ENCODE measurements at regions not wholly inside any gene's neighbourhood (a gene's known extent, or its start where the extent isn't known, plus 50 kb on each side); places are given as distances from the start of the nearest gene placed in this dataset.

GRCh38 chr3:102182162-102182561, 252.7 kb upstream of the ZPLD1 start:
- DNase-seq (ENCODE audit: low read depth in 2 of 2), result no peak

- DNase-seq (ENCODE audit: low read depth in 2 of 2), result no peak
Observed at GRCh38 chr3:102183186-102183585, 251.6 kb upstream of the ZPLD1 start.

- DNase-seq (ENCODE audit: low read depth in 2 of 2), result no peak
Observed at GRCh38 chr3:102183623-102184022, 251.2 kb upstream of the ZPLD1 start.

DNA sequence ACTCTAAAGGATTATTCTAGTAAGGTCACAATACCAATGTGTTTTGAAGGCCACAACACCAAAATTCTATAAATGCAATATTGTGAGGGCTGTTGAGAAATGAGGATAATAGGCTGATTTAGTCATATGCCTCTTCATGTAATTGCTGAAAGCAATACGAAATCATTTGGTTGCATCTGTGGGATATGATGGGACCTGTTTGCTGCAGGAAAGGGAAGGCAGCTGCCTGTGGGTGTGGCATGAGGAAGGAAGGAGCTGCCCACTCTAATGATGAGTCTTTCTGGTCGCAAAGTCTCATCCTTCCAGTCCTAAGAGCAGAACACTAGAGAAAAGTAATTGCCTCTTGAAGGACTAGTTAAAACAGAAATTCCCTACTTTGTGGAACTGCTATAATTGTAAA, 245.3 kb upstream of the ZPLD1 start:
- no peak for DNase-seq (ENCODE audit: low read depth in 2 of 2)

- DNase-seq (ENCODE audit: low read depth in 2 of 2), result no peak
Observed at GRCh38 chr3:102189956-102190723, 244.7 kb upstream of the ZPLD1 start.

GRCh38 chr3:102192575-102192974, 242.2 kb upstream of the ZPLD1 start:
- no peak for DNase-seq (ENCODE audit: low read depth in 2 of 2)

DNA sequence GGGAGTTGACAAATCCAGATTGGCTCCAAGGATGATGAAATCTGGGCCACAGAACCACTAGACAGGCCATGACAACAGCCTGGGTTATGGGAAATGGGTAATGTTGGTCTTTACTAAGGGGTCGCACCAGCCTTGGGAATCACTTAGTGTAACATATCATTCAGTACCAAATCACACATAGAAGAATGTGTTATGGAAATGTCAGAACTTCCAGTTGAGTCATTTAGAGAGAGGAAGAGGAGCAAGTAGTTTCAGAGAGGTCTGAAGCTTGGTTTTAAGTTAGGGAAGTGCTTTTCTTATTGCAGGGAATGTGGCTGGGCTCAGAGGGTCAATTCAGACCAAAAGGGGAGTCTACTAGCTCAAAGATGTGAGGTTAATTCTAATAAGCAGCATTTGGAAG, 241.6 kb upstream of the ZPLD1 start:
- DNase-seq (ENCODE audit: low read depth in 2 of 2), result no peak

DNA sequence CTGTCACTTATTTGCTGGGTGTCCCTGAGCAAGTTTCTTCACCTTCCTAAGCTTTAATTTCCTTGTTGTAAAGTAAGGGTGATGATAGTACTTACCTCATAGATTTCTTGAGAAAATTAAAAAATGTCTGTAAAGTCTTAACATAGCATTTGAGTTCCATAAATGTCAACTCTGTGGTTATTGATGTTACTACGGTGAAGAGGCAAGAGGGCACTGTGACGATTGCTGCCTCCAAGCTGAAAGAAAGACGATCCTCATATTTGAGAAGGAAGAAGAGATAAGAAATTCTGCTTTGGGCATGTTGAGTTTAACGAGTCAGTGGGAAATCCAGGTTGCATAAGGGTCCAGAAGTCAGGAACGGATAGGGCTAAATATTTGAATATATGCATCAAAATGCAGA, 240.8 kb upstream of the ZPLD1 start:
- DNase-seq (ENCODE audit: low read depth in 2 of 2), result no peak

GRCh38 chr3:102194760-102195159, 240.1 kb upstream of the ZPLD1 start:
- DNase-seq (ENCODE audit: low read depth in 2 of 2), result no peak

DNA sequence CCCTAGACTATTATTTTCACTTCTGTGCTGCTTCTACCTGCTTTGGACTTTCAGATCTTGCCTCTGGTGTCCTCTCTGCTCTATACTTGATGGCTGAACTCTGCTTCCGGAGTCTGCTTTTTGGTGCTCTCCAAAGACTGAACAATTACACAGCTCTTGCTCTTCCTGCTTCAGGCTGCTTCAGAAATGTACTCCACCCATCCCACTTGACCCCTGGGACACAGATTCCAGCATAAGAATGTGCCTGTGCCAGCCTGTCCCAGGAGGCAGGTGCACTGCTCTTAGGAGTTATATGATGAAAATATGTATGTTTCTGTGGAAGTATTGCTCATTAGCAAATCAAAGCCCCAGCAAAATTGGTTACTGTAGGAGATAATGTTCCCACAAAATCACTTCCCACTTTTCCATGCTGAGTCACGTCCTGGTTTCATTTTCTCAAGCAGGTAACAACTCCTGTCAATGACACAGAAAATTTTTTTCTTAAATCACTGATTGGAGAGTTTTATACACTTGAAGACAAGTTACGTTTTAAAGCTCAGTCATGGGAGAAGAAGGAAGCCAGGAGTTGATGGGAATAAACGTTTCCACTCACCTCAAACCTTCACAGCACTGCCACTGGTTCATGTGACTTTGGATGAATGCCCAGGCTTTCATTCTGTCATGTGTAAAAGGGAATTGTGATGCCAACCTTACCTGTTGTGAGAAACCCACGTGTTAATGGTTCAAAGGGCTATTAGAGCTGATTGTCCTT, 239.4 kb upstream of the ZPLD1 start:
- DNase-seq (ENCODE audit: low read depth in 2 of 2), result no peak

DNA sequence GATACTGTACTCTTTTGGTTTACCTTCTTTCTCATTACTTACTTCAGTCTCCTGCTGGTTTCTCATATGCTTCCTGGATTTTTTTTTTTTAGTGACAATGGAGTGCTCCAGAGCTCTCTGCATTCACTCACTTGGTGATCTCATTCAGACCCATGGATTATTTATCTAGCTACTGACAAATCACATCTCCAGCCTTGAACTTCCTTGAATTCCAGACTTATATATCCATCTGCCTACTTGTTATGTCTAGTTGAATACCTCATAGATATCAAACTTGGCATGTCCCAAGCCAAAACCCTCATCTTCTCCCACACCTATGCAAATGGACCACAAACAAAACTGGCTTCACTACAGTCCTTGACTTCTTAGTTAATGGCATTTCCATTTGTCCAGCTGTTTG, 234.7 kb upstream of the ZPLD1 start:
- DNase-seq (ENCODE audit: low read depth in 2 of 2), result no peak

DNA sequence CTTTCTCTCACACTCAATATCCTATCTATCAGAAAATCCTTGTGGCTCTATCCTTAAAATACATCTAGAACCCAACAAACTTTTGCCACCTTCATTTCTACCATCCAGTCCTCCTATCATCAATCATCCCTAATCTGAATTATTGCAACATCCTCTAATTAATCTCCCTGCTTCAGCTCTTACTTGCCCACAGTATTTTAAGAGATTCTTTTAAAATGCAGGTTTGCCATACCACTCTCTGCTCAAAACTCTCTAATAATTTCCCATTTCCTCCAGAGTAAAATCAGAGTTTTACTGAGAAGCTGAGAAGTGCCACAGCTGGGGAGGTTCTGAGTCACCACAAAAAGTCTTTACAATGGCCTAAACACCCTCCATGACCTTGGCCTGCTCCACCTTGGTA, 234.3 kb upstream of the ZPLD1 start:
- no peak for DNase-seq (ENCODE audit: low read depth in 2 of 2)

- no peak for DNase-seq (ENCODE audit: low read depth in 2 of 2)
Observed at GRCh38 chr3:102205647-102206046, 229.2 kb upstream of the ZPLD1 start.

DNA sequence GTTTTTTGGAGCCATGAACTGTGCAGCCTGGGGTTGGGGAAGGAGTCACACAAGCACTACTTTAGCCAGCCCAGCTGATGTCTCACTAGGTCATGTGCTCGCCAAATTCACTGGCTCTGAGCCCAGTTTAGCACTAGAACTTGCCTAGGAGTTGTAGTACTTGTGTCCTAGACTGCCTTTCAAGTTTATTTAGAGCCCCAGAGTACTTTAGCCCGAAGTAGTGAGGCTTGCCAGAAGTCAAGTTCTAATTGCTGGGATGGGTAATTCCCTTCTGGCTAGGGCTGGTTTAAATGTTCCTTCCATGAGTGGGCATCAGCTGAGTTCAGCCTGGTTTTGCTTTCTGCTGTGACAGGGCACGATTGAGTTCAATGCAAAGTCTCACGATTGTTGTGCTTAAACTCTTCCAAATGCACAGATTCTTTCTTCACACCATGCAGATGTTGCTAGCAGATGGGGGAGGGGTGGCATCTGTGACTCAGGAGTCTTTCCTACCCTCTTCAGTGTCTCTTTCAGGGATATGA, 228.2 kb upstream of the ZPLD1 start:
- no peak for DNase-seq (ENCODE audit: low read depth in 2 of 2)

GRCh38 chr3:102207151-102207571, 227.7 kb upstream of the ZPLD1 start:
- DNase-seq (ENCODE audit: low read depth in 2 of 2), result no peak

DNA sequence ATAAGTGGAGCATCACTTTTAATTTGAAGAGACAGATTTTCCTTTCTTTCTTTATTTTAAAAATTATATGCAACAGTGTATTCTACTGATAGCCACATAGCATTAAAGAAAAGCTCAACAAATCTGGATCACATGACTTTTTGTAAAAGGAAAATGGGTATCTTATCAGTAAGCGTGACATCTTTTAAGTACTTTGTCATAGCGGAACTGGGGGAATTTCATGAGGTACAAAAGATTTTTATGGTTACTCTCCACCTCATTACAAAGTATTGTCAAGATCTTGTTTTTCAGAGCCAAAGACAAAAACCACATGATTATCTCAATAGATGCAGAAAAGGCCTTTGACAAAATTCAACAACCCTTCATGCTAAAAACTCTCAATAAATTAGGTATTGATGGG, 219.6 kb upstream of the ZPLD1 start:
- DNase-seq (ENCODE audit: low read depth in 2 of 2), result no peak

DNA sequence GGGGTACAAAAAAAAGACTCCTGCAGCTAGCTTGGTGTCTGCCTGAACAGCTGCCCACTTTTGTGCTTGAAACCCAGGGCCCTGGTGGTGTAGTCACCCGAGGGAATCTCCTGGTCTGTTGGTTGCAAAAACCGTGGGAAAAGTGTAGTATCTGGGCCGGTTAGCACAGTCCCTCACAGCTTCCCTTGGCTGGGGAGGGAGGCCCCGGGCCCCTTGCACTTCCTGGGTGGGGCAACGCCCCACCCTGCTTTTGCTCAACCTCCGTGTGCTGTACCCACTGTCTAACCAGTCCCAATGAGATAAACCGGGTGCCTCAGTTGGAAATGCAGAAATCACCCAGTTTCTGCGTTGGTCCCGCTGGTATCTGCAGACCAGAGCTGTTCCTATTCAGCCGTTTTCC, 211.7 kb upstream of the ZPLD1 start:
- no peak for DNase-seq (ENCODE audit: low read depth in 2 of 2)

DNA sequence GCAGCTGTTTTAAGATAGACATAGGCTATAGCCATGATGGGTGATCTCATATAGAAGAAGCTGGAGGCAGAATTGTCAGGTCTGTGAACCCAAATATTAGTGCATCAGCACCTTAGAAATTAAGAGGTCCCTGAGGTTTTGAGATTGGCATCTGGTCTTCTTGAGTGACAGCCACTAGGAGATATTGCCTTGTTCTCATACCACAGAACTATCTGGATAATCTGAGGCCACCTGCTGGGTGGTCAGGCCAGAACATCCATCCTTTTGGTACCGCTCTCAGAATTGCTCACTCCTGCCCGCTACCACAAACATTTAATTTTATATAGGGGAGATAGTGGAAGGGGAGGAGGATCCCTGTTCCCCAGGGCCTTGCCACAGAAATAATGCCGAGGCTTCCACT, 210.6 kb upstream of the ZPLD1 start:
- no peak for DNase-seq (ENCODE audit: low read depth in 2 of 2)

DNA sequence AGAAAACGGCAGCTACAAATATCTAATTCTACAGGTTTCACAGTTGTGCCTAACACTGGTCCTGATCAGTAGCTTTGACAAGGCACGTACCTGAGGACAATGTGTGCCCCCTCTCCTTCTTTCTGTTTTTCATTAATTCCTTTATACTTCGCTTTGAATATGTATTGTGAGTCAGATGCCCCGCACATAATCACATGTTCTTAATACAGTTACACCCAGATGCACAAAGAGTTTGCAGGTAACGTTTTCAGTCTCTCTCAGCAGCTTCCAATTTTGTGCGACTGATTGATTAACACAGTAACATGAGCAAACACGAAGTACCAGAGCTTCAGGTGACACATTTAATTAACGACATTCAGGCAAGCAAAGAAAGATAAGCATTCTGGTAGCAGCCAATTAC, 209.8 kb upstream of the ZPLD1 start:
- no peak for DNase-seq (ENCODE audit: low read depth in 2 of 2)

DNA sequence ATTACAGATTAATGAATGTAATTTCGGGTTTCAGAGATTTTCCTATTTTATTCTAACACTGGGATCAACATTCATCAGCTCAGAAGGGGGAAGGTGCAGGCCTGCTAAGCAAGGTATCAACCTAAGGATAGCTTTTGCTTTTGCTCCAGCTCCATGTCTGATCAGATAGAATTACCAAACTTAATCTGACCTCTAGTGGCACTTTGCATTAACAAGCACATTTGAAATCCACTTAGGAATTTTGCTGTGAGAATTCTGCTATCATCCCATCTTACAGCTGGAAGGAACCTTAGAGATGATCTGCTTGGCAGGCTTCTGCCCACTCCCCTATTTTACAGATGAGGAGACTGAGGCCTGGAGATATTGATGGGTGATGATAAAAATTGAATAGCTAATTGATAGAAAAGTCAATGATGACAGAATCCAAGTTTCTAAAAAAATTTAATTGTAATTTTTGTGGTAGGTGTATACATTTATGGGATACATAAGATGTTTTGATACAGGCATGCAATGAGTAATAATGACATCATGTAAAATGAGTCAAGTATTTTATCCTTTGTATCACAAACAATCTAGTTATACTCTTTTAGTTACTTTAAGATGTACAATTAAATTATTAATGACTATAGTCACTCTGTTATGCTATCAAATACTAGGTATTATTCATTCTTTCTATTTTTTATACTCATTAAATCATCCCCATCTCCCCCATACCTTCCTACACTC, 209.2 kb upstream of the ZPLD1 start:
- no peak for DNase-seq (ENCODE audit: low read depth in 2 of 2)

GRCh38 chr3:102226463-102226862, 208.4 kb upstream of the ZPLD1 start:
- no peak for DNase-seq (ENCODE audit: low read depth in 2 of 2)

DNA sequence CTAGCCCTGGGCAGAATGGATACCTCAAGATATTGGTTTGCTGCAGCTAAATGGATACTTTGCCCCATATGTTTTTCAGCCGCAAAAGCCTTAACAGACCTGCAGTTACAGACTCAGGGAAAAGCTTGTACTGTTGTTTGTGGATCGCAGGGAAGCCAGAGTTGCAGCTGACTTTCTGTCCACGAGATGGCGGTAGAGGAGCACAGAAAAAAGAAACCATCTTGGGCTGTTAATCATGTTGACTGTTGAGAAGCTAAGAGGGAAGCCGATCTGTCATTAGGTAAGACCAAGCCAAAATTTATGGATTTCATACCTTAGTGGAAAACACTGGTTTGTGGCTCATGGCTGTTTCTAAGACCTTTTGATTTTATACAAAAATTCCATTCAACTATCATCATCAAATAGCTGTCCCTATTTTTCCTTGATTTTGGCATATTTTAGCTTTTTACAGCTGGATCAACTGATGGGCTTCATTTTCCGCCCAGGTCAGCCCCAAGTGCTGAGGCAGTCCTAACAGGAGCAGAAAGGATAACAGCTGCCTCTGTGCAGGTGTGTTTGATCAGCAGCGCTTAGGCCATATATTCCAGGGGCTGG, 205.7 kb upstream of the ZPLD1 start:
- peak; percentile 62 to 64 for DNase-seq (ENCODE audit: low read depth in 2 of 2)
